Osteocyte (in vitro differentiated cells): ENCODE measurements at regions not wholly inside any gene's neighbourhood (a gene's known extent, or its start where the extent isn't known, plus 50 kb on each side); places are given as distances from the start of the nearest gene placed in this dataset.
A peak's percentile ranks its signal among the peaks of the same experiment; 100 is the strongest.

Experiments
- DNase-seq: peaks from one replicate; pipeline ENCODE4 v3.0.0; 2021; ENCODE audit warnings: mixed read lengths; ENCODE audit not compliant: unreplicated experiment; ENCODE audit errors: extremely low spot score
- H3K27ac Mint-ChIP-seq: one replicate; pipeline ENCODE4 v1.8.0; 2021; ENCODE audit warnings: mild to moderate bottlenecking, mixed read lengths; ENCODE audit not compliant: unreplicated experiment
- H3K27me3 Mint-ChIP-seq: one replicate; pipeline ENCODE4 v1.8.0; 2021; ENCODE audit warnings: mixed read lengths; ENCODE audit not compliant: unreplicated experiment
- H3K36me3 Mint-ChIP-seq: one replicate; pipeline ENCODE4 v1.8.0; 2021; ENCODE audit warnings: mixed read lengths; ENCODE audit not compliant: unreplicated experiment
- H3K4me1 Mint-ChIP-seq: one replicate; pipeline ENCODE4 v1.8.0; 2021; ENCODE audit warnings: mixed read lengths; ENCODE audit not compliant: unreplicated experiment
- H3K4me3 Mint-ChIP-seq: one replicate; pipeline ENCODE4 v1.8.0; 2021; ENCODE audit warnings: mild to moderate bottlenecking, moderate library complexity, mixed read lengths; ENCODE audit not compliant: unreplicated experiment
- H3K9me3 Mint-ChIP-seq: one replicate; pipeline ENCODE4 v1.8.0; 2021; ENCODE audit warnings: mixed read lengths; ENCODE audit not compliant: unreplicated experiment
- TF ChIP-seq, protein P1 (sequence below): fragments of 200-600 bp; sonication (generic); IDR thresholded peaks from 2 replicates; pipeline ENCODE4 v1.5.0; 2021; ENCODE audit warnings: antibody characterized with exemption, mild to moderate bottlenecking, moderate library complexity

DNA sequence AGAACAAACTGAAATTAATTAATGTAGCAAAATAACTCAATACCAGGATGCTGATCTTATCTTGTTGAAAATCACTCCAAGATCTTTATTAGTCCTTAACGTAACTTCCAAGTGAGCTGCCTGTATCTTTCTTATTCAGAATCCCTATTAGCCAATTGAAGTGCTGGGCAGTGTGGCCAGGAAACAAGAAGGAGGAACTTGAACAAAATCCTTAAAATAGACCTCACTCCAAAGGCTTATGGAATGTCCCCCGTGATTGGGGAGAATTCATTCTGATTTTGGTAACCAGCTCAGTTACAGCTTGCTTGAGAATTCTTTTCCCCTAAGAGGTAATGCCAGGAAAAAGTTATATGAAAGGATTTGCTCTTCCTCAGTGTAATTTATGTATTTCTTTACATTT is 171.0 kb downstream of the DEPDC1B start:
- TF ChIP-seq, protein P1, sequence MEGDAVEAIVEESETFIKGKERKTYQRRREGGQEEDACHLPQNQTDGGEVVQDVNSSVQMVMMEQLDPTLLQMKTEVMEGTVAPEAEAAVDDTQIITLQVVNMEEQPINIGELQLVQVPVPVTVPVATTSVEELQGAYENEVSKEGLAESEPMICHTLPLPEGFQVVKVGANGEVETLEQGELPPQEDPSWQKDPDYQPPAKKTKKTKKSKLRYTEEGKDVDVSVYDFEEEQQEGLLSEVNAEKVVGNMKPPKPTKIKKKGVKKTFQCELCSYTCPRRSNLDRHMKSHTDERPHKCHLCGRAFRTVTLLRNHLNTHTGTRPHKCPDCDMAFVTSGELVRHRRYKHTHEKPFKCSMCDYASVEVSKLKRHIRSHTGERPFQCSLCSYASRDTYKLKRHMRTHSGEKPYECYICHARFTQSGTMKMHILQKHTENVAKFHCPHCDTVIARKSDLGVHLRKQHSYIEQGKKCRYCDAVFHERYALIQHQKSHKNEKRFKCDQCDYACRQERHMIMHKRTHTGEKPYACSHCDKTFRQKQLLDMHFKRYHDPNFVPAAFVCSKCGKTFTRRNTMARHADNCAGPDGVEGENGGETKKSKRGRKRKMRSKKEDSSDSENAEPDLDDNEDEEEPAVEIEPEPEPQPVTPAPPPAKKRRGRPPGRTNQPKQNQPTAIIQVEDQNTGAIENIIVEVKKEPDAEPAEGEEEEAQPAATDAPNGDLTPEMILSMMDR = no peak
- Mint-ChIP-seq H3K27ac (no peak overlapping the region), H3K27me3 (no peaks in the 10 kb centered on the region), H3K36me3 (no peaks in the 10 kb centered on the region), H3K9me3 (no peaks in the 10 kb centered on the region), H3K4me1 (no peaks in the 10 kb centered on the region), H3K4me3 (no peak overlapping the region)
- no peak for DNase-seq

DNA sequence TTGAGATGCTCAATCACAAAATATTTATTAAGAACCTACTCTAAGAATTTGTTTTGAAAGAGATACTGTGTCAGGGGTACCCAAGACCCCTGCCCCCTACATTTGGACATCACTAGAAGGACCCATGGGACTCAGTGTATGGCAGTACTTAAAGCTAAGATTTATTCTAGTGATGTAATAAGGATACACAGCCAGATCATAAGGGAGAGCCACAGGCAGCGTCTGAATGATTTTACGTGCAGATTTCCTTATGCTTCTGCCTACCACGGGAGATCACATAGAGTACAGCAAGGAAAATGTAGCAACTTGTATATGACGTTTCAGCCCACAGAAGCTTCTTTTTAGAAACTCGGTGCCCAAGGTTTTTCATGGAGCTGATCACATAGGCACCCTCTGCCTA is 172.9 kb downstream of the DEPDC1B start:
- no peaks in the 10 kb centered on the region for H3K27me3 Mint-ChIP-seq
- no peaks in the 10 kb centered on the region for H3K4me1 Mint-ChIP-seq
- no peaks in the 10 kb centered on the region for H3K9me3 Mint-ChIP-seq
- no peak for DNase-seq
- no peak overlapping the region for H3K27ac Mint-ChIP-seq
- TF ChIP-seq, protein P1 = no peak
- no peak overlapping the region for H3K4me3 Mint-ChIP-seq
- H3K36me3 Mint-ChIP-seq = no peaks in the 10 kb centered on the region

- Mint-ChIP-seq H3K27me3 (no peaks in the 10 kb centered on the region), H3K4me1 (peaks cover 2% of the 10 kb centered on the region), H3K36me3 (no peaks in the 10 kb centered on the region), H3K27ac (no peak overlapping the region), H3K4me3 (no peak overlapping the region), H3K9me3 (no peaks in the 10 kb centered on the region)
- TF ChIP-seq, protein P1 = no peak
- DNase-seq = no peak
These were observed 173.6 kb downstream of the DEPDC1B start for GRCh38 chr5:60526336-60526875.

GRCh38 chr5:60522292-60522905 is 177.6 kb downstream of the DEPDC1B start:
- H3K27ac Mint-ChIP-seq = no peak overlapping the region
- H3K27me3 Mint-ChIP-seq = no peaks in the 10 kb centered on the region
- no peaks in the 10 kb centered on the region for H3K36me3 Mint-ChIP-seq
- DNase-seq = no peak
- no peak overlapping the region for H3K4me3 Mint-ChIP-seq
- peaks cover 12% of the 10 kb centered on the region for H3K4me1 Mint-ChIP-seq
- no peaks in the 10 kb centered on the region for H3K9me3 Mint-ChIP-seq
- TF ChIP-seq, protein P1 = no peak

DNA sequence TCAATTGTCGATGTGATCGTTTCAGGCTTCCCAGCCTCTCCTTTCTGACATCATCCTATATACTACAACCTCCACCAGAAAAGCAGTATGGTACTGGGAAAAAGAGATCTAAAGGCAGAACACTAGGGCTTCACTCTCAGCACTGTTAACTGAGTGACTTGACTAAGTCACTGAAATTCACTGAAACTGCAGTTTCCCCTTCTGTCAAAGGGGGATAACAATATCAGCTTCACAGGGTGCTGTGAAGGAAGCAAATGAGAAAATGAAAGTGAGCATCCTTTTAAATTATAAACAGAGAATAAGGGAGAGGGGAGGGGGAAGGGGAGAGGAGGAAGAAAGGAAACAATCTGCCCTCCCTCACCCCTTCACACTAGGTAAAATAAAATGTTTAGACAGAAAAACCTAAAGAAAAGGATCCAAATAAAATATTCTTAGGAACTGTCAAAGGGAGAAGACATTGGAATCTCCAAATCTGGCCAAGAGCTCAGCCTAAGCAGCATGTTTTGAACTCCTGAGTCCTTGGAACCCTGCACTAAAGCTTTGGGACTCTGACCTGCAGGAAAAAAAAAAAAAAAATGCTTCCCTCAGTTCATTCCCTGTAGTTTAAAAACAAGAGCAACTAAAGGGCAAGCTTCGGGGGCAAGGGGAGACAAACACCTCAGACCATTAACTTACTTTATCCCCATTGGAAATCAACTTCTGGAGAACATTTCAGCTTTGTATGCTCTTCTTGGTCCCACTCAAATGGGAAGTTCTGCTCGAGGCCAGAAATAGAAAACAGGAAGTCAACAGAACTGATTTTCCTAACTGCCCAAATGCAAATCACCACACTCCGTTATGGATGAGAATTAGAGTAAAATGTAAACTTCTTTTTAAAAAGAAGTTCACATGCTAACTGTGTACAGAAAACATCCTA is 178.3 kb downstream of the DEPDC1B start:
- Mint-ChIP-seq H3K9me3 (no peaks in the 10 kb centered on the region), H3K36me3 (no peaks in the 10 kb centered on the region), H3K4me3 (no peak overlapping the region), H3K27ac (peak overlapping the region; percentile 39), H3K27me3 (no peaks in the 10 kb centered on the region), H3K4me1 (peaks cover 12% of the 10 kb centered on the region)
- DNase-seq = no peak
- TF ChIP-seq, protein P1 = no peak
